Osteocyte (in vitro differentiated cells): ENCODE measurements at regions not wholly inside any gene's neighbourhood (a gene's known extent, or its start where the extent isn't known, plus 50 kb on each side); places are given as distances from the start of the nearest gene placed in this dataset.

Source experiments
- DNase-seq: peaks from one replicate; pipeline ENCODE4 v3.0.0; 2021; ENCODE audit warnings: mixed read lengths; ENCODE audit not compliant: unreplicated experiment; ENCODE audit errors: extremely low spot score
- H3K27ac Mint-ChIP-seq: one replicate; pipeline ENCODE4 v1.8.0; 2021; ENCODE audit warnings: mild to moderate bottlenecking, mixed read lengths; ENCODE audit not compliant: unreplicated experiment
- H3K27me3 Mint-ChIP-seq: one replicate; pipeline ENCODE4 v1.8.0; 2021; ENCODE audit warnings: mixed read lengths; ENCODE audit not compliant: unreplicated experiment
- H3K36me3 Mint-ChIP-seq: one replicate; pipeline ENCODE4 v1.8.0; 2021; ENCODE audit warnings: mixed read lengths; ENCODE audit not compliant: unreplicated experiment
- H3K4me1 Mint-ChIP-seq: one replicate; pipeline ENCODE4 v1.8.0; 2021; ENCODE audit warnings: mixed read lengths; ENCODE audit not compliant: unreplicated experiment
- H3K4me3 Mint-ChIP-seq: one replicate; pipeline ENCODE4 v1.8.0; 2021; ENCODE audit warnings: mild to moderate bottlenecking, moderate library complexity, mixed read lengths; ENCODE audit not compliant: unreplicated experiment
- H3K9me3 Mint-ChIP-seq: one replicate; pipeline ENCODE4 v1.8.0; 2021; ENCODE audit warnings: mixed read lengths; ENCODE audit not compliant: unreplicated experiment
- TF ChIP-seq, protein P1 (sequence below): fragments of 200-600 bp; sonication (generic); IDR thresholded peaks from 2 replicates; pipeline ENCODE4 v1.5.0; 2021; ENCODE audit warnings: antibody characterized with exemption, mild to moderate bottlenecking, moderate library complexity

DNA sequence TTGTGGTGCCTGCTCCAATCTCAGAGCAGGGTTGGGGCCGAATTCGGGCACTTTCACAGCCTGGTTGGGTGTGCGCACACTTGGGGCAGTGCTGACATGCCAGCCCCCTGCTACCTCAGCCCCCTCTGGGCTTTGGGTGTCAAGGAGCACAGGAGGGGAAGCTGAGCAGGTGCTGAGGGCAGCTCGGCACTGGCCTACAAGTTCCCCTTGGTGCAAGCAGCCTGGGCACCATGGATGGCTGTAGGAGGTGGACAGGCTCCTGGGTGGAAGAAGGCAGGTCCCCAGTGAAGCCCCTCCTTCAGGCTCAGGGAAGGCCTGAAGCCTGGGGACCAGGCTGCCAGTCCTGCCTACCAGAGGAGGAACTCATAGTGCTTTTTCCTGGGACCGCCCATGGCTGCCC lies 326.6 kb downstream of the NDFIP2 start:
- Mint-ChIP-seq H3K27ac (no peak overlapping the region), H3K27me3 (no peaks in the 10 kb centered on the region), H3K9me3 (no peaks in the 10 kb centered on the region), H3K4me3 (no peak overlapping the region), H3K4me1 (peaks cover 23% of the 10 kb centered on the region), H3K36me3 (no peaks in the 10 kb centered on the region)
- DNase-seq = no peak
- TF ChIP-seq, protein P1, sequence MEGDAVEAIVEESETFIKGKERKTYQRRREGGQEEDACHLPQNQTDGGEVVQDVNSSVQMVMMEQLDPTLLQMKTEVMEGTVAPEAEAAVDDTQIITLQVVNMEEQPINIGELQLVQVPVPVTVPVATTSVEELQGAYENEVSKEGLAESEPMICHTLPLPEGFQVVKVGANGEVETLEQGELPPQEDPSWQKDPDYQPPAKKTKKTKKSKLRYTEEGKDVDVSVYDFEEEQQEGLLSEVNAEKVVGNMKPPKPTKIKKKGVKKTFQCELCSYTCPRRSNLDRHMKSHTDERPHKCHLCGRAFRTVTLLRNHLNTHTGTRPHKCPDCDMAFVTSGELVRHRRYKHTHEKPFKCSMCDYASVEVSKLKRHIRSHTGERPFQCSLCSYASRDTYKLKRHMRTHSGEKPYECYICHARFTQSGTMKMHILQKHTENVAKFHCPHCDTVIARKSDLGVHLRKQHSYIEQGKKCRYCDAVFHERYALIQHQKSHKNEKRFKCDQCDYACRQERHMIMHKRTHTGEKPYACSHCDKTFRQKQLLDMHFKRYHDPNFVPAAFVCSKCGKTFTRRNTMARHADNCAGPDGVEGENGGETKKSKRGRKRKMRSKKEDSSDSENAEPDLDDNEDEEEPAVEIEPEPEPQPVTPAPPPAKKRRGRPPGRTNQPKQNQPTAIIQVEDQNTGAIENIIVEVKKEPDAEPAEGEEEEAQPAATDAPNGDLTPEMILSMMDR = no peak

DNA sequence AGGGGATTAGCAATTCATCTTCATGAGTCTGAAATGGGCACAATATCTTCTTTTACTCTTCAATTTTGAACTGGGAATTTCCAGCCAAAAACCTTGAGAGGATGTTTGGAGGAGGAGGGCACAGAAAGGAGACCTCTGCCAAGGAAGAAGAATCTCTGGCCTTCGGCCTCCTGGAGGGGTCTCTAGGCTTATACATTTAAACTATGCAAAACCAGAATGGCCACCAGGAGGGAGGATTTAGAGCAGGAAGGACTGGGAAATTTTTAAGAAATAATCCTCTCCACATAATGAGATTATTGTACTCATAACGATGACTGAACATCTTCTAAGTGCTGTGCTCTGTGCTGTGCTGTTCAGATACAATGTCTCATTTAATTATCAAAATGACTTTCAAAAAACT lies 325.9 kb downstream of the NDFIP2 start:
- Mint-ChIP-seq H3K4me3 (no peak overlapping the region), H3K27ac (no peak overlapping the region), H3K4me1 (peaks cover 19% of the 10 kb centered on the region), H3K27me3 (no peaks in the 10 kb centered on the region), H3K9me3 (no peaks in the 10 kb centered on the region), H3K36me3 (no peaks in the 10 kb centered on the region)
- TF ChIP-seq, protein P1 = no peak
- DNase-seq = no peak

DNA sequence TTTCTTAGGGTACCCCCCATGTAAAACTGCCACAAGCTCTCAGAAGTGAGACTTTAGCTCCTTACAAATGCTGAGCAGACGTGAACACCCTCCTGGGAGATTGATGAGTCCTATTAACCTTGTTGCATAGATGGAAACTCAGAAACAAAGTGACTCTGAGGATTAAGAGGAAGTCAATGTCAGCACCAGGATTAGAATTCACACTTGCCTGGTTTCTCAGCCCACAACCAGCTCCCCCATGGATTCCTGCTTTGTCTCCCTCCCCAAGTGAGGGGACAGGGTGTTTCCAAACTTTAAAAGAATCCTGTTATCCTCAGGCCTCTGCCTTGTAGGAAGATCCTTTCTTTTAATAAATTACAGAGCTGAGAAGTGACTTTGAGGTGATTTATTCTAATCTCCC lies 324.4 kb downstream of the NDFIP2 start:
- no peak for DNase-seq
- Mint-ChIP-seq H3K27me3 (no peaks in the 10 kb centered on the region), H3K4me3 (no peak overlapping the region), H3K9me3 (no peaks in the 10 kb centered on the region), H3K4me1 (peaks cover 7% of the 10 kb centered on the region), H3K27ac (no peak overlapping the region), H3K36me3 (no peaks in the 10 kb centered on the region)
- TF ChIP-seq, protein P1 = no peak

DNA sequence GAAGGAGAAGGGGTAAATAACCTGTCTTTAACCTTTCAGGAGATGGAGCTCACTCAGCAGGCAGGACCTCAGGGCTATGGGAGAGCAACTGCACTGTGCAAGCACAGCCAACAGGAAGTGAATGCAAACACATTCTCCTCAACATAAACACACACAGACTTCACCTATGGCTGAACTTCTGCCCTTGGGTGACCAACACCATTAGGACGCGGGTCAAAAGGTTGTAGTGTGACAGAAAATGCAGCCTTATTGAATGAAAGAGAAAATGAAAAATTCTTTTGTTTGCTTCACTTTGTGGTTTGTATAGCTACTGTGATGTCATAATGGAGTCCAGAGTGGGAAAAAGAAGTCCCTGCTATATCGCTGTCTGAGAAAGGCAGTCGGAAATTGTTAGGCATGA lies 323.0 kb downstream of the NDFIP2 start:
- H3K4me1 Mint-ChIP-seq = peaks cover 2% of the 10 kb centered on the region
- H3K27ac Mint-ChIP-seq = no peak overlapping the region
- H3K36me3 Mint-ChIP-seq = no peaks in the 10 kb centered on the region
- no peak overlapping the region for H3K4me3 Mint-ChIP-seq
- DNase-seq = no peak
- no peaks in the 10 kb centered on the region for H3K27me3 Mint-ChIP-seq
- TF ChIP-seq, protein P1 = no peak
- no peaks in the 10 kb centered on the region for H3K9me3 Mint-ChIP-seq

DNA sequence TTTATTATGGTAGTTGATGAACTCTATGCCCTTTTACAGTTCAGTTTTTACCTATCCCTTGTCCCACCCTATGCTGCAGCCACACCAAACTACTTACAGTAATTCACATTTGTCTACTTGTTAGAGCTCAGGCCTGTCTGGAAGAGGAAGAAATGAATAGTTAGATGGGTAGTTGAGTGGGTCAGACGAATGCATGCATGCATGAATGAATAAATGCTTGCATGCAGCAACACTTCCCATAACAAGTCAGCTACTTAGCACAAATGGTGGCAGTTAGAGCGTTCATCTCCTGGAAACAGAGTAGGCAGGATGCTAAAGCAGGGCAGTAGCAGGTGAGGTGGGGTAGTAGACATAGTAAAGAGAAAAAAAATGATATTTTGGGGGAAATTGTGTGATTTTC lies 322.3 kb downstream of the NDFIP2 start:
- no peak overlapping the region for H3K27ac Mint-ChIP-seq

More for the DNA sequence above, 322.3 kb downstream of the NDFIP2 start:
- no peaks in the 10 kb centered on the region for H3K27me3 Mint-ChIP-seq
- H3K4me3 Mint-ChIP-seq = no peak overlapping the region
- no peaks in the 10 kb centered on the region for H3K36me3 Mint-ChIP-seq
- TF ChIP-seq, protein P1 = no peak
- no peaks in the 10 kb centered on the region for H3K9me3 Mint-ChIP-seq
- no peak for DNase-seq
- peaks cover 2% of the 10 kb centered on the region for H3K4me1 Mint-ChIP-seq
